Left ventricle myocardium inferior (tissue), 1 donor: ENCODE measurements at regions not wholly inside any gene's neighbourhood (a gene's known extent, or its start where the extent isn't known, plus 50 kb on each side); places are given as distances from the start of the nearest gene placed in this dataset.

ENCODE experiments used
- DNase-seq: peaks from one replicate; pipeline ENCODE4 v3.0.0-alpha.2; 2020
- H3K27ac ChIP-seq: fragments of 200-600 bp; replicated peaks from 2 replicates; pipeline ENCODE4 v1.8.0; 2021
- H3K27me3 ChIP-seq: fragments of 200-600 bp; 2 replicates; pipeline ENCODE4 v1.8.0; 2021; ENCODE audit warnings: low read depth
- H3K36me3 ChIP-seq: fragments of 200-600 bp; 2 replicates; pipeline ENCODE4 v1.8.0; 2021
- H3K4me1 ChIP-seq: fragments of 200-600 bp; 2 replicates; pipeline ENCODE4 v1.8.0; 2021
- H3K4me3 ChIP-seq: fragments of 200-600 bp; 2 replicates; pipeline ENCODE4 v1.8.0; 2021; ENCODE audit warnings: mild to moderate bottlenecking, moderate library complexity
- H3K9me3 ChIP-seq: fragments of 200-600 bp; replicated peaks from 2 replicates; pipeline ENCODE4 v1.8.0; 2021
- CTCF ChIP-seq: fragments of 200-600 bp; IDR thresholded peaks from 2 replicates; pipeline ENCODE4 v1.8.0; 2021; ENCODE audit warnings: antibody characterized with exemption, mild to moderate bottlenecking, borderline replicate concordance
- intact Hi-C: fragments of 100-400 bp; cut with micrococcal nuclease; formaldehyde crosslinking; loops from one replicate; pipeline ENCODE4 v1.11.0; 2022
- donor health status: DM: no; HTN: yes; CAD: no; lungs with severe emphysema.

GRCh38 chr18:47341678-47342077 is 90.2 kb upstream of the SKOR2 start:
- intact Hi-C loops = no loop called here
- DNase-seq = no peak
- Histone ChIP-seq H3K36me3 (no peaks in the 10 kb centered on the region), H3K27me3 (peaks cover 52% of the 10 kb centered on the region), H3K4me1 (no peaks in the 10 kb centered on the region), H3K9me3 (no peaks in the 10 kb centered on the region), H3K4me3 (no peak overlapping the region), H3K27ac (no peak overlapping the region)
- no peak for TF ChIP-seq CTCF

GRCh38 chr18:47334966-47335365 is 83.5 kb upstream of the SKOR2 start:
- no peaks in the 10 kb centered on the region for H3K9me3 ChIP-seq
- H3K27me3 ChIP-seq = peaks cover 59% of the 10 kb centered on the region
- no peaks in the 10 kb centered on the region for H3K36me3 ChIP-seq
- H3K4me1 ChIP-seq = no peaks in the 10 kb centered on the region
- no peak for TF ChIP-seq CTCF
- H3K27ac ChIP-seq = no peak overlapping the region
- no peak for DNase-seq
- intact Hi-C loops = no loop called here
- no peak overlapping the region for H3K4me3 ChIP-seq

- intact Hi-C loops = no loop called here
- TF ChIP-seq CTCF = no peak
- H3K4me3 ChIP-seq = no peak overlapping the region
- no peak for DNase-seq
- no peaks in the 10 kb centered on the region for H3K36me3 ChIP-seq
- H3K27me3 ChIP-seq = peaks cover 62% of the 10 kb centered on the region
- H3K27ac ChIP-seq = no peak overlapping the region
- H3K9me3 ChIP-seq = no peaks in the 10 kb centered on the region
- no peaks in the 10 kb centered on the region for H3K4me1 ChIP-seq
Measured at GRCh38 chr18:47333926-47334635, 82.6 kb upstream of the SKOR2 start.

- no peak overlapping the region for H3K27ac ChIP-seq
- no peaks in the 10 kb centered on the region for H3K36me3 ChIP-seq
- H3K27me3 ChIP-seq = peaks cover 69% of the 10 kb centered on the region
- H3K4me3 ChIP-seq = no peak overlapping the region
- intact Hi-C loops = no loop called here
- no peak for TF ChIP-seq CTCF
- no peaks in the 10 kb centered on the region for H3K9me3 ChIP-seq
- H3K4me1 ChIP-seq = no peaks in the 10 kb centered on the region
- DNase-seq = no peak
Measured at GRCh38 chr18:47331641-47332040, 80.2 kb upstream of the SKOR2 start.

GRCh38 chr18:47331026-47331425 is 79.6 kb upstream of the SKOR2 start:
- no peak for DNase-seq
- H3K36me3 ChIP-seq = no peaks in the 10 kb centered on the region
- intact Hi-C loops = no loop called here
- H3K4me3 ChIP-seq = no peak overlapping the region
- no peaks in the 10 kb centered on the region for H3K4me1 ChIP-seq
- no peak overlapping the region for H3K27ac ChIP-seq
- no peaks in the 10 kb centered on the region for H3K9me3 ChIP-seq
- TF ChIP-seq CTCF = no peak
- peaks cover 73% of the 10 kb centered on the region for H3K27me3 ChIP-seq

- intact Hi-C loops = no loop called here
- no peaks in the 10 kb centered on the region for H3K4me1 ChIP-seq
- DNase-seq = no peak
- no peaks in the 10 kb centered on the region for H3K36me3 ChIP-seq
- no peaks in the 10 kb centered on the region for H3K9me3 ChIP-seq
- H3K4me3 ChIP-seq = no peak overlapping the region
- peaks cover 71% of the 10 kb centered on the region for H3K27me3 ChIP-seq
- H3K27ac ChIP-seq = no peak overlapping the region
- TF ChIP-seq CTCF = no peak
Measured at GRCh38 chr18:47323158-47323557, 71.7 kb upstream of the SKOR2 start.
